ENCODE measurements at regions not wholly inside any gene's neighbourhood (a gene's known extent, or its start where the extent isn't known, plus 50 kb on each side); places are given as distances from the start of the nearest gene placed in this dataset.
"Not testable (repeated sequence)": the region's sequence is repeated elsewhere in the genome, so short reads cannot be mapped to it uniquely, and the experiment has no call there.

GRCh38 chrX:97858592-97858991, 974.9 kb downstream of the RPA4 start:
- DNase-seq = no peak

DNA sequence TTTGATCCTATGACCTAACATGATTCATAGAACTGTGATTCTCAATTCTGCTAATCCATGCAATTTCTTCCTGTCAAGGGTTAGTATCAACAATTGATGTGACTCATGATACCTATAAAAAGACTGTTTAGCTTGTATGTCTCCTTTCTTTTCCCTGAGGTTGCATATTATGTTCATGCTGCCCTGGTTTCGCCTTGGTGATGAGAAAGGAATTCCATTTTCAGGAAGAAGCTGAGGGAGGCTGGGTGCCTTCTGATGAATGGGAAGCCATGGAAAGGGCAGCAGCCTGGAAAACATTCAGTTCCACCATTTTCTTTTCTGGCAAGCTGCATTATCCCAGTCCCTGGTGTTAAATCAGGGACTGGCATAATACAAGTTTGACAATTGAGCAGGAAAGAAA, 976.5 kb downstream of the RPA4 start:
- DNase-seq = peak in 15 of 51 donors; percentile 1 to 45 (median 7)

DNA sequence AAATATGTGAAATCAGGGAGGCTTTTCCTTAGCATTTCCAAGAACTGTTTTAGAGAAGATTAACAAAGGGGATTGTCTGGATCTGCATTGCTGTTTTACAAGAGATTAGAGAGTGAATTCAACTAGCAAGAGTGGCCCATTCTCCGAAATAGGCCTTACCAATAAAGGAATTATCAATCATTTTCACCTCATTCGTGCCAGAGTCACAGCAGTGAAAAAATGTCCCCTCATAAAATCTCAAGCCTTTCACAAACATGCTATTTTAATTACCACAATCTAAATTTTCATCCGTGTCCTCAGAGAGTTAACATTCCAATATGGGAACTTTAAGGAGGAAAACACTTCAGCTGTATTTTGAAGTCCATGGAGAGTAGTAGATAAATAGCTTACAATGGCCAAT, 979.6 kb downstream of the RPA4 start:
- no peak for DNase-seq

DNA sequence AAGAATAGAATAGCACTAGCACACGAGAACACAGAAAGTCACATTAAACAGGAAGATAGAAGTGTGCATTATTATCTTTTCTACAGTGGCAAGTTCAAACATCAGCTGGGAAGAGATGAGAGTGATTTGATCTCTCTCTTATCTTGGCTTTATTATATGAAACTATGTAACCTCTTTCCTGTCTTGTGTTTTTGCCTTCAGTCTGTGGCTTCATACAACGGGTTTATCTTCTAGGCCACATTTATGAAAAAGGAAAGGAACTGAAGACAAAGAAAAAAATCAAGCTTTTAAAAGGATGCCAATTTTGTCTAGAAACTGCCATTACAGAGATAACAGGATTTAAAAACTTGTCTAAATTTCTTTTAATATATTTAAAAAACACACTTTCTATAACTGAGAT, 983.6 kb downstream of the RPA4 start:
- DNase-seq = no peak

GRCh38 chrX:97876697-97877407, 993.1 kb downstream of the RPA4 start:
- DNase-seq = no peak

DNA sequence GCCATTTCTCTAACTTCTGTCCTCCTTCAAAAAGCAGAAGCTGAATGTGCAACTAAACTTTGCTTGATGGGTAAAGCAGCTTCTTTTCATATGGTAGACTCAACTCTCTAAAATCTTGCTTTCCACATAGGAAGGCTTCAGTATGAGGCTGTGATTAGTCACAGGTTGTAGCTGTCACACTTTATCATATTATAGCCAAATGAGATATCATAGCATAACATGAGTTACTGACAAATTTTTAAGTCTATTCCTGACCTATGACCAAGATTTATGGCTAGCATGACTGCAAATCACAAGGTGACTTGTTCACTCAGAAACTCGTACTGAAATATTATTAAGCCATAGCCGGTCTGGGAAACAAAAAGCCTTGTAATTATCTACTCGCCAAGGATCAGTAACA, 998.6 kb downstream of the RPA4 start:
- no peak for DNase-seq

- DNase-seq = no peak
These were observed 1012.0 kb downstream of the RPA4 start for GRCh38 chrX:97895751-97896150.

DNA sequence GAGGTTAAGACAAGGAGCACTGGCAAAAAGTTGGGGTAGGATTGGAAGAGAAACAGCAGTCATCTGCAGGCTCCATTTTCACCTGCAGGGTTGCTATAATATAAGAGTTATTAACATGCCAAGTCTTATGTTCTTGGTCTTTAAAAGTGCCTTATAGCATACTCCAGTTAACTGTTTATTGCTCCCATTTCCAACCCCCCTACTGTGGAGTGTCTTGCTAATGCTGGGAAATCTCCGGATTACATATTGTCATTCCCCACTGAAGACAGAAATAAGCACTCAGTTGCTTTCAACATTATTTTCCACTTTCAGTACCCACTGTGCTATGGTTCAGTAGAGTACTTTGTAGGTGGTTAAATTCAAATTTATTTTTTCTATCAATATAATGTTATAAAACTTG, 1014.3 kb downstream of the RPA4 start:
- DNase-seq = no peak

DNA sequence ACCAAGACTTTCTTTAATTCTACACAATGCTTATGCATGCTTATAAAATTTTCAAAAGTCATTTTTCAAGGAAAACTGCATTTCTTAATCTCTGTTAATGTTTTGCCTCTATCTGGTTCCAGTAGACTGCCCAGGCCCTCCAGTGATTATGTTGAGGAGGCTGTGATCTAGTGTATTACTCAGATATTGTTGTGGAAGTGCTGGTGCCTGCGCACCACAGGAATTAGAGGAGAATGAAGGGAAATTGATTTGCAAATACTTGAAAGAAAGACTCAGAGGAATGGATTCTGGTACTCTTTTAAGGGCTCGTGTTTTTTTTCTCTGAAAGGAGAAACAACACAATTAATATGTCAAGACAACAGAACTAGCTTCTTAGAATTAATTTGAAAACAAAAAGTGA, 1015.1 kb downstream of the RPA4 start:
- DNase-seq = no peak

DNA sequence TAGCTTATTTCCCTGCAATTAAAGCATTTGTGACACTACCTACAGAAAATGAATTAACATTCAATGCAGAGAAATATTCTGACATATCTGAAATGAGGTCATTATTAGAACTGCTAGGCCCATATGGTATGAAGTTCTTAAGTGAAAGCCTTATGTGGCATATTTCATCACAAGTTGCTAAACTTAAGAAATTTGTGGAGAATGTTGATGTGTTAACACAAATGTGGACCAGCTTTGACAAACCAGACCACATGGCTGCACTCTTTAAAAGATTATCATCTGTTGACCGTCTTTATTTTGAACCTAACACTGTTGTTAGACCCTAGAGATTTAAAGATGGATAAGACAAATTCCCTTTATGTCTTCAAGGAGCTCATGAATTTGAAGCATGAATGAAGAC, 1024.1 kb downstream of the RPA4 start:
- DNase-seq = no peak

GRCh38 chrX:97909245-97909644, 1025.5 kb downstream of the RPA4 start:
- no peak for DNase-seq

DNA sequence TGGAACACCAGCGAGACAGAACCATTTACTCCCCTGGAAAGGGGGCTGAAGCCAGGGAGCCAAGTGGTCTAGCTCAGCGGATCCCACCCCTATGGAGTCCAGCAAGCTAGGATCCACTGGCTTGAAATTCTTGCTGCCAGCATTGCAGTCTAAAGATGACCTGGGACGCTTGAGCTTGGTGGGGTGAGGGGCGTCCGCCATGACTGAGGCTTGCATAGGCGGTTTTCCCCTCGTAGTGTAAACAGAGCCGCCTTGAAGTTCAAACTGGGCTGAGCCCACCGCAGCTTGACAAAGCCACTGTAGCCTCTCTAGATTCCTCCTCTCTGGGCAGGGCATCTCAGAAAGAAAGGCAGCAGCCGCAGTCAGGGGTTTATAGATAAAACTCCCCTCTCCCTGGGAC, 1031.7 kb downstream of the RPA4 start:
- not testable (repeated sequence) for DNase-seq

DNA sequence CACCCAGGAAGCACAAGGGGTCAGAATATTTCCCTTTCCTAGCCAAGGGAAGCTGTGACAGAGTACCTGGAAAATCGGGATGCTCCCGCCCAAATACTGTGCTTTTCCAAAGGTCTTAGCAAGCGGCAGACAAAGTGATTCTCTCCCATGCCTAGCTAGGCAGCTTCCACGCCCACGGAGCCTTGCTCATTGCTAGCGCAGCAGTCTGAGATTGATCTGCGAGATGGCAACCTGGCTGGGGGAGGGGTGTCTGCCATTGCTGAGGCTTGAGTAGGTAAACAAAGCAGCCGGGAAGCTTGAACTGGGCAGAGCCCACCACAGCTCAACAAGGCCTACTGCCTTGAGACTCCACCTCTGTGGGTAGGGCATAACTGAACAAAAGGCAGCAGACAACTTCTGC, 1037.5 kb downstream of the RPA4 start:
- DNase-seq = not testable (repeated sequence)

DNA sequence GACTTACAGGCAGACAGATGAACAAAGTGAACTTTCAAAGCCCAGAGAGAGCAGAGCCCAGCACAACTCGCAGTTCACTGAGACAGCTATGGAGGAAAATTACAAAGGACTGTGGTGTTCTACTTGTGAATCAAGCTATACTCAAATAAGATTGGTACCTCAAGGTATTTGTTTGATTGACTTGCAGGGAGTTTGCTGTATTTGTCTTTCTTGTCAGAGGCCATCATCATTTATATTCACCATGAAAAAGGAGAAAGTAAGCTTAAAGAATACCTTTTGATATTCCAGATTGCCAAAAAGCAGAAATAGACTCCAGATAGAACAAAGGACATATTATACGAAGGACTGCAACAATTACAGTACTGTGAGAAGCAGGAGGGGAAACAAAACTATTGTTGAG, 1047.9 kb downstream of the RPA4 start:
- DNase-seq = peak in 1 of 51 donors; percentile 1

DNA sequence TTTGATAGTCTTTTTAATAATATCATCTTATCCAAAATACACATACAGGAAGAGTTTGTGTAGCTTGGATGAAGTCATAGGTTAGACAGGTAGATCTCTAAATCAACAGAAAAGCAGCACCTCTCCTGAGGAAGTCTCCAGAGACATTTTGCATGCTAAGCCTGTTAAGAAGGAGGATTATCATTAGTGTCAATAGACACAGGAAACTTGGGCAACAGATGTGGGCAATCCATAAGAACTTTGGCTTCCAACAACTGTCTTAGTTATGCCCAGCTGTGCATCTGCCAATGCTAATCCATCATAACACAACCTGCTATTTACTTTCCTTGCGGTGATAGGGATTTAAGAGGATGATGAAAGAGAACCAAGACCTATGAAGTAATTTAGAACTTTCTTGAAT, 1052.6 kb downstream of the RPA4 start:
- no peak for DNase-seq

GRCh38 chrX:97938706-97939105, 1055.0 kb downstream of the RPA4 start:
- DNase-seq = no peak

GRCh38 chrX:97968376-97969163, 1084.9 kb downstream of the RPA4 start:
- DNase-seq = no peak

- no peak for DNase-seq
These were observed 1100.9 kb downstream of the RPA4 start for GRCh38 chrX:97984641-97985040.

DNA sequence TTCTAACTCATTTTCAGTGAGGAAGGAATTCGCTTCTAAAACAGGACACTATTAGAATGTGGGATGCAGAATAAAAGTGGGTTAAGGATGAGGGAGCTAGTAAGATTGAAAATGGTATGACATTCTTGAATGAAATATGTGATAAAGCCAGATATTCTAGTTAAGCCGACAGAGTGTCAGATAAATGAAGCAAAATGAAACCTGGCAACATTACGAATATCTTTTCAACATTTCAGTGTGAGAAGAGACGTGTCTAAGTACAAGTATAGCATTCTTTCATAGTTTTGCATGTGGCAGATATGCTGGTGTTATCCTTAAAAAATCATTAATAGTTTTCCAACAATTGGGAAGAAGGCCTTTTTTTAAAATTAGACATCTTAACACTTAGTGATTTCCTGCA, 1101.4 kb downstream of the RPA4 start:
- DNase-seq = no peak

DNA sequence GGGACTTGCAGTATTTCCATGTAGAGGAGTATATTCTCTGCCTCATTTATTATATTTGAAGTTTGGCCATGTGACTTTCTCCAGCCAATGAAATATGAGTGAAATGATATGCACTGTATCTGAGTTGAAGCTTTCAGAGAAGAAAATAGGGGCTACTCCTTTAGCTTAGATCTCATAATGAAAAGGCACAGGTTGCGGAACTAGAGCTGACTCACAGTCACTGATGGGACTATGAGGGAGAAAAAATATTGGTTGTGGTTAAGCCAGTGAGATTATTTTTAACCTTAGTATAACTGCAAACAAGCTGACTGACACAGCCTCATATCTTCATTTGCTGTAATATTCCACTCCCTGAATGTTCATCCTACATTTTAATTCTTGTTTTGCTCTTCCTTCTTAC, 1104.3 kb downstream of the RPA4 start:
- DNase-seq = no peak

DNA sequence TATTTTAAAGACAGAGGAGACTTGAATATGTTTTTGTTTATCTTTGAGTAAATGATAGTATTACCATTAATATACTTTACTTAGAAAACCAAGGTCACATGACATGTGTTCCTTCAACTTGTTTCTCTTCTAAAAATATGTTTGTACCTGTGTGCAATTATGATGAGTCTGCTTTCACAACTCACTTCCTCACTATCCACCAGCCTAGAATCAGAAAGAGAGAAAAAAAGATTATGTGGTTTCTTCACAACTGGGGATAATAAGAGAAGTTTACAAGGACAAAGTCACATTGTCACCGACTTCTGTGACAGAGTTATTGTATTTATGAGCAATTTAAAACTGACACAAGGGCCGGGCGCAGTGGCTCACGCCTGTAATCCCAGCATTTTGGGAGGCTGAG, 1112.1 kb downstream of the RPA4 start:
- no peak for DNase-seq

DNA sequence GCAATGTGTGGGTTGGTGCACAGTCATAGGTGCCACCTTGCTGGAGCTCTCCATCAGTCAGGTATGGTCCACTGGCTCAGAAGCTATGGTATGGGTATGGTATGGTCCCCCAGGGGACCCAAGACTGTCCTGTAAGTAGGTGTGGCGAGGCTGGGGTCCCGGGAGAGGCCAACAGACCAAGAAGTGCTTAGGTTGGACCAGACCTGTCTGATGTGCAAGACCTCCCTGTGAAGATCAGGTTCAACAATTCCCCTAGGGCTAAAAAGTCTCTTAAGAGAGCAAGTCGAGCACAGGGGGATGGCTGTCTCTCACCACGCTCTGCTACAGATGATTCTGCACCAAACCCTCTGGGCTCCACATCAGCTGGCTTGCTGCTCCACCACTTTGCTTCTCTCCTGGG, 1145.0 kb downstream of the RPA4 start:
- DNase-seq = no peak

GRCh38 chrX:98029861-98030260, 1146.2 kb downstream of the RPA4 start:
- no peak for DNase-seq

All from hypothalamus (tissue), 51 donors.